GM12874 (cell line): ENCODE measurements at regions not wholly inside any gene's neighbourhood (a gene's known extent, or its start where the extent isn't known, plus 50 kb on each side); places are given as distances from the start of the nearest gene placed in this dataset.

Experiments
- CTCF ChIP-seq: IDR thresholded peaks from 2 replicates; pipeline ENCODE4 v1.5.1; 2011; ENCODE audit warnings: low read depth, mild to moderate bottlenecking, control low read depth, low read length, moderate library complexity; ENCODE audit not compliant: insufficient read depth

DNA sequence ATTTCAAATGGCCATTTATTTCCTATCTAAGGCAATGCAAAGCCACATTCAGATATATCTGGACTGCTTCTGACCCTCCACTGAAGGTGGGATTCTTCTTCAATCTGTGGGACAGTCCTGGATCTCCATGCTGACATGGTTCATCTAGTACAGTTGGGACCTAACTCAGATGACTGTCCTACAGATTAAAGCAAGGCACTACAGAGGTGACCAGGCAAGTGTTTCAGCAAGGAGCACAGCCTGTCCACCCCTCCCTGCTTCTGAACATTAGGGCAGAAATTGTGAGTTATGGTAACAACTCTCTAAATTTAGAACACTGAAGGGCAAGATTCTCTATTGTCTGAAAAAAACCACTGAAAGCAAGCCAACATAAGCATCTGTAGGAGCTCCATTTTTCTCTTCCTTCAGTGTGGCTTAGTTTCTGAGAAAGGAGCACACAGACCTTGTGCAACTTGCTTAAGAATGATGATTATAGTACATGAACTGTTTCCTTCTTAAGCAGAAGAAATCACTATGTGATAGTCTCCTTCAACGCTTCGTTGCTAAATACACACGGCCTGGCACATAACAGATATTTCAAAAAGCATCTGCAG is 62.9 kb upstream of the BARX1 start:
- TF ChIP-seq CTCF, result no peak

DNA sequence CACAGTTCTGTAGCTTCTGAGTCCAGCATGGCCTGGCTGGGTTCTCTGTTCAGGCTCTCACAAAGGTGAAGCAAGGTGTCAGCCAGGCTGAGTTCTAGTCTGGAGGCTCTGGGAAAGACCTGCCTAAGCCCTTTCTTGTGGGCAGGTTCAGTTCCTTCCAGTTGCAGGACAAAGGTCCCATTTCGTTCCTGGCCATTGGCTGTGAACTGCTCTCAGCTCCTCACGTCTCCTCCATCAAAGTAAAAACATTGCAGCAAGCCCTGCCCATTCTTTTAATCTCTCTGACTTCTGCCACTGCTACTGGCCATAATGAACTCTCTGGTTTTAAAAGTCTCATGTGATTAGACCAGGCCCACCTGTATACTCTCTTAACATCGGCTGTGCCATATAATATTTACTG is 61.6 kb upstream of the BARX1 start:
- no peak for TF ChIP-seq CTCF

DNA sequence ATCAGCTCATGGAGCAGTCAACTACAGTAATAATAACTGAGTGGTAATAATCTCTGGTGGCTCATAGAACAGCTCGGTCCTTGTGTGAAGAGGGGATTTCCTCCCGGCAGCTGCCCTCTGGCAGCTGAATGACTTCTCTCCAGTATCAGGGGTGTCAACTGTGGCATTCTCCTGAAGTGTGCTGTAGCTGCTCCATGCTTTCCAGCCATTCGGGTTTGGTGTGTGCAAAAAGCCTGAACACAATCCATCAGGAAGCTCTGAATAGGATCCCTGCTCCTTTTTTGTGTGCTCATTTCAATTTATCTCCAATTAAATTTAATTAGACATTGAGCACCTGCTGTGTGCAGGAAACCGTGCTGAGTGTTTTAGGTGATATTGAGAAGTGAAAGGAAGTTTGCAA is 59.8 kb upstream of the BARX1 start:
- no peak for TF ChIP-seq CTCF

DNA sequence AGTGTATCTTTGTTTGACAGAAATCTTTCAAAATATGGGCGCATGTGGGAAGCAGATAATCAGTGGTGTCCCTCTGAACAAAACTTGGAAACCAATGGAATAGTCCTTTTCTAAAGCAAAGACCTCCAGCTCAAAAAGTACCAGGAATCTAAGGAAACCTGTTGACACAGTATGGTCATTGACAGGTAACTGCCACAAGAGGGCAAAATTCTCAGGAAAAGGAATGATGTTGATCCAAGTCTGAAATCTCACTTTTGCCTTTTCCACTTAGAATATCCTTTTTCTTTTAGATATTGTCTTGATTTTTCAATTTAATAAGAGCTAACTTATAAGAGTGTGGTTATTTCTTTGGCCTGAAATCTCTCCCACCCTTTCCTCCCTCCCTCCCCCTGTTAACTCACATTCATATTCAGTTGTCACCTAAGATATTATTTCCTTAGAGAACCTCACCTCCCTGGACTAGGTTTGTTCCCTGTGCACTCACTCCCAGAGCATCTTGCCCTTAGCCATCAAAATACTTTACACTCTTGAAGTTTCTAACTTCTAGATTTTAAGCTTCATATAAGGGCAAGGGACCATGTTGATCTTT is 59.0 kb upstream of the BARX1 start:
- TF ChIP-seq CTCF, result peak; percentile 50

- no peak for TF ChIP-seq CTCF
Measured at GRCh38 chr9:94010980-94011533, 55.9 kb upstream of the BARX1 start.

GRCh38 chr9:94005272-94005901 is 50.2 kb upstream of the BARX1 start:
- TF ChIP-seq CTCF, result no peak
